Endothelial cell of umbilical vein (primary cell): ENCODE measurements at regions not wholly inside any gene's neighbourhood (a gene's known extent, or its start where the extent isn't known, plus 50 kb on each side); places are given as distances from the start of the nearest gene placed in this dataset.

Experiments
- BruUV-seq: library from RNA; stranded (reverse); fragments of 400-500 nt; replicated peaks from 2 replicates; lab custom pipeline; 2021; lab: Mats Ljungman, UMichigan
- CTCF ChIA-PET: fragments of 300-600, 350-600 bp; sonication (Branson Sonifier 250); formaldehyde crosslinking; loops from one replicate; lab custom pipeline; 2021; ENCODE audit warnings: antibody characterized with exemption, inconsistent platforms; lab: Charles Lee
- POLR2A ChIA-PET: fragments of 300-600, 350-600 bp; sonication (Branson Sonifier 250); formaldehyde crosslinking; loops from one replicate; lab custom pipeline; 2021; ENCODE audit warnings: antibody characterized with exemption, inconsistent platforms; lab: Charles Lee
- DNase-seq: peaks from one replicate; pipeline ENCODE4 v3.0.0-alpha.2; 2011; ENCODE audit warnings: low read depth, low spot score
- FAIRE-seq: peaks from 2 replicates; lab custom pipeline; 2011; peaks lifted over from hg19 to GRCh38; lab: Jason Lieb, UNC
- H2AFZ ChIP-seq: 2 replicates; pipeline ENCODE4 v1.6.0; 2012; ENCODE audit warnings: low read depth, low read length, control low read depth, inconsistent platforms
- H3K27ac ChIP-seq: 2 replicates; pipeline ENCODE4 v1.5.1; 2011; ENCODE audit warnings: low read depth, mild to moderate bottlenecking, control low read depth, low read length, moderate library complexity; ENCODE audit not compliant: insufficient read depth
- H3K27me3 ChIP-seq, 2 experiments: 2 replicates each; pipeline versions ENCODE4 v1.6.0 to v1.6.1; 2011; ENCODE audit warnings: low read length in 2 of 2, mixed read lengths in 1 of 2; ENCODE audit not compliant: control insufficient read depth in 2 of 2, insufficient read depth in 2 of 2
- H3K36me3 ChIP-seq, 2 experiments: 2 replicates in 1 of 2; 3 replicates in 1 of 2; pipeline ENCODE4 v1.5.1; 2011; ENCODE audit warnings: low read length in 2 of 2, mild to moderate bottlenecking in 1 of 2, moderate library complexity in 1 of 2; ENCODE audit not compliant: control insufficient read depth in 2 of 2, insufficient read depth in 2 of 2; ENCODE audit errors: extremely low read depth in 1 of 2
- H3K4me1 ChIP-seq: 3 replicates; pipeline ENCODE4 v1.5.1; 2011; ENCODE audit warnings: mild to moderate bottlenecking, low read length; ENCODE audit not compliant: control insufficient read depth, insufficient read depth; ENCODE audit errors: extremely low read depth
- H3K4me2 ChIP-seq: 2 replicates; pipeline ENCODE4 v1.6.1; 2011; ENCODE audit warnings: low read length, control low read depth, mixed read lengths; ENCODE audit not compliant: insufficient read depth
- H3K4me3 ChIP-seq, 3 experiments: fragments of 200-600 bp in 1 of 3; sonication (generic), shearing (Covaris generic) in 1 of 3; replicated peaks in 1 of 3; 2 replicates each; pipeline ENCODE4 v1.5.1; 2011 to 2016; ENCODE audit warnings: control low read depth in 3 of 3, low read length in 3 of 3, mild to moderate bottlenecking in 2 of 3, inconsistent platforms in 1 of 3, low read depth in 1 of 3, moderate library complexity in 1 of 3; ENCODE audit not compliant: insufficient read depth in 1 of 3
- H3K79me2 ChIP-seq: 2 replicates; pipeline ENCODE4 v1.6.0; 2012; ENCODE audit warnings: low read length, inconsistent platforms; ENCODE audit not compliant: control insufficient read depth, insufficient read depth
- H3K9ac ChIP-seq: replicated peaks from 2 replicates; pipeline ENCODE3; 2011; ENCODE audit warnings: low read length, control low read depth; ENCODE audit not compliant: insufficient read depth; ENCODE audit errors: extremely low read depth
- H3K9me1 ChIP-seq: replicated peaks from 3 replicates; pipeline ENCODE4 v1.6.0; 2011; ENCODE audit warnings: mild to moderate bottlenecking, low read length; ENCODE audit not compliant: control insufficient read depth, insufficient read depth; ENCODE audit errors: extremely low read depth
- H3K9me3 ChIP-seq: replicated peaks from 2 replicates; pipeline ENCODE4 v1.5.1; 2012; ENCODE audit warnings: low read length, inconsistent platforms; ENCODE audit not compliant: control insufficient read depth, insufficient read depth
- H4K20me1 ChIP-seq: replicated peaks from 2 replicates; pipeline ENCODE3; 2011; ENCODE audit warnings: mild to moderate bottlenecking, low read length; ENCODE audit not compliant: control insufficient read depth, insufficient read depth; ENCODE audit errors: extremely low read depth
- EZH2 ChIP-seq: IDR thresholded peaks from 2 replicates; pipeline ENCODE4 v1.6.1; 2012; ENCODE audit warnings: borderline replicate concordance, low read depth, mild to moderate bottlenecking, moderate library complexity, low read length, inconsistent platforms; ENCODE audit not compliant: severe bottlenecking
- FOS ChIP-seq: IDR thresholded peaks from 2 replicates; pipeline ENCODE4 v1.6.1; 2011; ENCODE audit warnings: mild to moderate bottlenecking, low read length, moderate library complexity, borderline replicate concordance; ENCODE audit not compliant: insufficient read depth
- GATA2 ChIP-seq: IDR thresholded peaks from 2 replicates; pipeline ENCODE4 v1.7.0; 2011; ENCODE audit warnings: low read depth, mild to moderate bottlenecking, moderate library complexity, mixed read lengths, low read length; ENCODE audit not compliant: insufficient read length, insufficient read depth
- JUN ChIP-seq: IDR thresholded peaks from 2 replicates; pipeline ENCODE4 v1.6.1; 2011; ENCODE audit warnings: borderline replicate concordance, low read depth; ENCODE audit not compliant: insufficient read length, insufficient read depth
- MAX ChIP-seq: IDR thresholded peaks from 2 replicates; pipeline ENCODE4 v1.6.1; 2011; ENCODE audit not compliant: insufficient read depth, insufficient read length
- MYC ChIP-seq: IDR thresholded peaks from one replicate; pipeline ENCODE4 v1.6.1; 2011; ENCODE audit warnings: mild to moderate bottlenecking, low read depth, low read length
- POLR2A ChIP-seq: IDR thresholded peaks from 2 replicates; pipeline ENCODE4 v1.6.1; 2012; ENCODE audit warnings: low read depth, mild to moderate bottlenecking, control low read depth, low read length
- POLR2AphosphoS5 ChIP-seq: IDR thresholded peaks from 2 replicates; pipeline ENCODE4 v1.6.1; 2012; ENCODE audit warnings: low read depth, mild to moderate bottlenecking, control low read depth, low read length, moderate library complexity; ENCODE audit not compliant: insufficient read depth
- dilution Hi-C: fragments of 300-500 bp; cut with MboI; formaldehyde crosslinking; loops from one replicate; pipeline ENCODE4 v1.15.0; 2019; ENCODE audit warnings: low sequenced_read_pairs; ENCODE audit not compliant: extremely low pct_ligation_motif_present
- intact Hi-C: fragments of 100-400 bp; cut with micrococcal nuclease; formaldehyde crosslinking; loops from one replicate; pipeline ENCODE4 v1.10.0; 2022
- TF ChIP-seq, protein P1 (sequence below), 2 donors: IDR thresholded peaks; 1 replicate in 1 of 2; 2 replicates in 1 of 2; pipeline ENCODE4 v1.5.1; 2011; ENCODE audit warnings: low read length in 2 of 2, mild to moderate bottlenecking in 2 of 2, moderate library complexity in 2 of 2, control low read depth in 1 of 2, inconsistent platforms in 1 of 2, low read depth in 1 of 2; ENCODE audit not compliant: insufficient read depth in 1 of 2; ENCODE audit errors: extremely low read depth in 1 of 2

- no peaks in the 10 kb centered on the region for H3K9me3 ChIP-seq
- no peak for FAIRE-seq
- H3K27ac ChIP-seq: no peak overlapping the region
- H3K4me1 ChIP-seq: no peaks in the 10 kb centered on the region
- H3K36me3 ChIP-seq: no peaks in the 10 kb centered on the region
- no peaks in the 10 kb centered on the region for H3K27me3 ChIP-seq
- ChIA-PET POLR2A (no interaction called here), CTCF (no interaction called here)
- H3K4me2 ChIP-seq: no peak overlapping the region
- TF ChIP-seq, protein P1, sequence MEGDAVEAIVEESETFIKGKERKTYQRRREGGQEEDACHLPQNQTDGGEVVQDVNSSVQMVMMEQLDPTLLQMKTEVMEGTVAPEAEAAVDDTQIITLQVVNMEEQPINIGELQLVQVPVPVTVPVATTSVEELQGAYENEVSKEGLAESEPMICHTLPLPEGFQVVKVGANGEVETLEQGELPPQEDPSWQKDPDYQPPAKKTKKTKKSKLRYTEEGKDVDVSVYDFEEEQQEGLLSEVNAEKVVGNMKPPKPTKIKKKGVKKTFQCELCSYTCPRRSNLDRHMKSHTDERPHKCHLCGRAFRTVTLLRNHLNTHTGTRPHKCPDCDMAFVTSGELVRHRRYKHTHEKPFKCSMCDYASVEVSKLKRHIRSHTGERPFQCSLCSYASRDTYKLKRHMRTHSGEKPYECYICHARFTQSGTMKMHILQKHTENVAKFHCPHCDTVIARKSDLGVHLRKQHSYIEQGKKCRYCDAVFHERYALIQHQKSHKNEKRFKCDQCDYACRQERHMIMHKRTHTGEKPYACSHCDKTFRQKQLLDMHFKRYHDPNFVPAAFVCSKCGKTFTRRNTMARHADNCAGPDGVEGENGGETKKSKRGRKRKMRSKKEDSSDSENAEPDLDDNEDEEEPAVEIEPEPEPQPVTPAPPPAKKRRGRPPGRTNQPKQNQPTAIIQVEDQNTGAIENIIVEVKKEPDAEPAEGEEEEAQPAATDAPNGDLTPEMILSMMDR (IDR thresholded peaks at IDR 0.05; ENCODE audit: extremely low read depth in 1 of 2, insufficient read depth in 1 of 2, low read depth in 1 of 2, low read length in 2 of 2): no peak
- TF ChIP-seq MYC (no peak), JUN (no peak), MAX (no peak), POLR2AphosphoS5 (no peak), FOS (no peak), POLR2A (no peak), GATA2 (no peak), EZH2 (no peak)
- intact Hi-C loops (no loop called here), dilution Hi-C loops (no loop called here)
- no peak overlapping the region for H3K9ac ChIP-seq
- no peak overlapping the region for H3K4me3 ChIP-seq
- H4K20me1 ChIP-seq: no peaks in the 10 kb centered on the region
- BruUV-seq: no TSS peak
- DNase-seq: no peak
- no peaks in the 10 kb centered on the region for H3K9me1 ChIP-seq
- H2AFZ ChIP-seq: no peak overlapping the region
- H3K79me2 ChIP-seq: no peaks in the 10 kb centered on the region
Observed at GRCh38 chrX:42229533-42229932, 306.2 kb upstream of the CASK start.
